ENCODE measurements at regions not wholly inside any gene's neighbourhood (a gene's known extent, or its start where the extent isn't known, plus 50 kb on each side); places are given as distances from the start of the nearest gene placed in this dataset.
A peak's percentile ranks its signal among the peaks of the same experiment; 100 is the strongest.

DNA sequence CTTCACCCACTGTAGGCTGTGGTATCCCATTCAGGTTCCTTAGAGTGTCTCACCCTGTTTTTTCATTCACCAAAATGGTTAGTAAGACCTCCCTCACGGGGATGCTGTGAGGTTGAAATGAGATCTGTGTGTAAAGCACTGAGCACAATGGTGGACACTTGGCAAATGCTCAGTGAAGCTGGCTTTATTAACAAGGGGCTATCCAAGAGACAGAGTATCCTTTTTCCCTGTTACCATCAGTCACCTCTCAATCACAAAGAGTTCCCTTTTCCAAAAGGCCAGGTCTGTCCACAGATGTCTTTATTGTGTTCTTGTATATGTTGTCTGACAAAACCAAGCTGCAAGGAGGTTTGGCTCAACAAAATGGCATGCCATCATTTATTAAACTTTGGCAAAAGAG lies 138.9 kb upstream of the RARB start:
- no peak overlapping the region for H3K4me3 ChIP-seq (ENCODE audit: control insufficient read depth, low read depth, low read length)
- DNase-seq (ENCODE audit: low read depth) = no peak
- TF ChIP-seq, protein P1, sequence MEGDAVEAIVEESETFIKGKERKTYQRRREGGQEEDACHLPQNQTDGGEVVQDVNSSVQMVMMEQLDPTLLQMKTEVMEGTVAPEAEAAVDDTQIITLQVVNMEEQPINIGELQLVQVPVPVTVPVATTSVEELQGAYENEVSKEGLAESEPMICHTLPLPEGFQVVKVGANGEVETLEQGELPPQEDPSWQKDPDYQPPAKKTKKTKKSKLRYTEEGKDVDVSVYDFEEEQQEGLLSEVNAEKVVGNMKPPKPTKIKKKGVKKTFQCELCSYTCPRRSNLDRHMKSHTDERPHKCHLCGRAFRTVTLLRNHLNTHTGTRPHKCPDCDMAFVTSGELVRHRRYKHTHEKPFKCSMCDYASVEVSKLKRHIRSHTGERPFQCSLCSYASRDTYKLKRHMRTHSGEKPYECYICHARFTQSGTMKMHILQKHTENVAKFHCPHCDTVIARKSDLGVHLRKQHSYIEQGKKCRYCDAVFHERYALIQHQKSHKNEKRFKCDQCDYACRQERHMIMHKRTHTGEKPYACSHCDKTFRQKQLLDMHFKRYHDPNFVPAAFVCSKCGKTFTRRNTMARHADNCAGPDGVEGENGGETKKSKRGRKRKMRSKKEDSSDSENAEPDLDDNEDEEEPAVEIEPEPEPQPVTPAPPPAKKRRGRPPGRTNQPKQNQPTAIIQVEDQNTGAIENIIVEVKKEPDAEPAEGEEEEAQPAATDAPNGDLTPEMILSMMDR (conservative IDR thresholded peaks at IDR 0.05; ENCODE audit: control insufficient read depth, insufficient read depth, low read depth, low read length) = no peak

DNA sequence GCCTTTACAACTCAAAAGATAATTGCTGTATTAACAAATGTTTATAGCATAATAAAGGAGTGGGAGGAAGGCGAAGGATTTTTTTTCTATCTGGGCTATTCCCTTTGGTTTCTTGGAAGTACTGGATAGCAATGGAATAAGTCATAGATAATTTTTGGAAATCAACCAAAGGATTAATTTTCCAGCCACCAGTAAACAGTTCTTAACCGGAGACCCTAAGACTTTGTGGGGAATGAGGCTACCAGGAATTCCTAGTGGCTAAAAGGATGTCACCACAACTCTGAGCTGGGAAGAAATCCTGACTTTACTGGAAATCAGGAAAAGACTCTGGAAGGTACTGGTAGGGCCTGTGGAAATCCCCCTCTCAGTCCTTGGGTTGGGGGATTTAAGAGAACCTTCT lies 138.4 kb upstream of the RARB start:
- no peak for DNase-seq (ENCODE audit: low read depth)
- TF ChIP-seq, protein P1 (conservative IDR thresholded peaks at IDR 0.05; ENCODE audit: control insufficient read depth, insufficient read depth, low read depth, low read length) = no peak
- H3K4me3 ChIP-seq (ENCODE audit: control insufficient read depth, low read depth, low read length) = no peak overlapping the region

DNA sequence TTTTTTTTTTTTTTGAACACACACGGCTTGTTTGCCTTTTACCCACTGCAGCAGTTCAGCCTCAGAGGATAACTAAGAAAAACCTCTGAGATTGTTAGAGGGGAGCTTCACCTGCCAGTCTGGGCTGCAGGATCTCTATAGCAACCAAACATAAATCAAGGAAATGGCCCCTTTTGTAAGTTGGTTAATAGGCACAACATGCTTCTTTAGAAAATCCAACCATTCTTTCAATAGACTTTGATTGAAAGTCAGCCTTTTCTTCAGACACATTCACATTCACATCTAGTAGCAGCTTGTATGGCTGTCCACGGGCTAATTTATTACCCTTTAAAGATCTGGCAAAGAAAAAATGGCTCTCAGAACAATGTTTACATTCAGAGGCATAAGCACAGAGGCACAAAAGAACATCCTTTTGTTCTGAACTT lies 136.6 kb upstream of the RARB start:
- TF ChIP-seq, protein P1 (conservative IDR thresholded peaks at IDR 0.05; ENCODE audit: control insufficient read depth, insufficient read depth, low read depth, low read length) = no peak
- H3K4me3 ChIP-seq (ENCODE audit: control insufficient read depth, low read depth, low read length) = no peak overlapping the region
- no peak for DNase-seq (ENCODE audit: low read depth)

DNA sequence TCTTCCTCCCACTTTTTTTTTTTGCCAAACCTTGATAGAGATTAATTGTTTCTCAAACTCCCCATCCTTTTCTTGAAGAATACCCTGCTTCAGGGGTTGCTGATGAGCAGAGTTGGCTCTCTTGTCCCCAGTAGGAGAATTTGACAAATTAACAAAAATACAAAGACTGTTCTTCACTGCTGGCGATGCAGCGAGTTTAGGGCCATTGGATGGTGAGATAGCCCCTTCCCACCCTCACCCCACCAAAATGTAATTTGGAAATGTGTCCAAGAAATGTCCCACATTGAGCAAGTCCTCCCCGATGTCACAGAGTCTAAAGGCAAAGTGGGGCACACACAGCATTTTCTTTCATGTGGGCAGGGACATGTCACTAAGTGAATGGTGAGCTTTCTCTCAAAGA lies 136.0 kb upstream of the RARB start:
- DNase-seq (ENCODE audit: low read depth) = no peak
- TF ChIP-seq, protein P1 (conservative IDR thresholded peaks at IDR 0.05; ENCODE audit: control insufficient read depth, insufficient read depth, low read depth, low read length) = no peak
- H3K4me3 ChIP-seq (ENCODE audit: control insufficient read depth, low read depth, low read length) = no peak overlapping the region

DNA sequence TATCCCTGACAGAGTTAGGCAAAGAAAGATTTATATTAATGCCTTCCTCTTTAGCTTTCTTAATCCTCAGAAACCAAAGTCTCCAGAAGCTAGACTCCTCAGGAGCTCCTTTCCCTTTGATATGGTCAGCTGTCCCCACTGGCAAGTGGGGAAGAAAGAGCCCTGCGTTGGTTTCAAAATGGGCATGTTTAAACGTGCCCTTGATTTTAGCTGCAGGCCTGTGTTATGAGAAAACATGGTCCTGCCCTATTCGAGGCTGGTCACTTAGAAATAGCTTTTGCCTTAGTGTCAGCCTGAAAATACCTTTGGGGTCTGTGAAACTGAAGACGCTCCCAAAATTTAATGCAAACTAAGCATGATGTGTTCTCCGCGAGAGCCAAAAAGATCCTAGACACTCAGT lies 135.5 kb upstream of the RARB start:
- DNase-seq (ENCODE audit: low read depth) = no peak
- no peak overlapping the region for H3K4me3 ChIP-seq (ENCODE audit: control insufficient read depth, low read depth, low read length)
- TF ChIP-seq, protein P1 (conservative IDR thresholded peaks at IDR 0.05; ENCODE audit: control insufficient read depth, insufficient read depth, low read depth, low read length) = no peak

DNA sequence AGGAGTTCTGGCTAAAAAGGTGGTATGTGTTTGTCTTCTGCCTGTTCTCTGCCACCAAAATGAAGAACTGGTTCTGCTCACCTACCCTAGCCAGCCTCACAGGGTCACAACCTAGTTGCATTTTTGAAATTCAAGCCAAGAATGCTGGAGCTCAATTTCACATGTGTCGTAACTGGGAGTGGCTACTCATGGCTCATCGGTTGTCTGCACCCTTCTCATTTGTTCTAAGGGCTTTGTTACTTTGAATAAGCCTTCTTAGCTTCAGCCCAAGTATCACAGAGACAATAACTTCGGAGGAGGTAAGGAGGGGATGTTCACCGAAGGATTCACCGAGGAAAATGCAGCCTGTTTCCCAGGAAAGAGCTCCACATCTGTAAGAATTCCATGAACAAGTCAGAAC lies 134.3 kb upstream of the RARB start:
- peak; percentile 8 for DNase-seq (ENCODE audit: low read depth)
- TF ChIP-seq, protein P1 (conservative IDR thresholded peaks at IDR 0.05; ENCODE audit: control insufficient read depth, insufficient read depth, low read depth, low read length) = no peak
- H3K4me3 ChIP-seq (ENCODE audit: control insufficient read depth, low read depth, low read length) = no peak overlapping the region

DNA sequence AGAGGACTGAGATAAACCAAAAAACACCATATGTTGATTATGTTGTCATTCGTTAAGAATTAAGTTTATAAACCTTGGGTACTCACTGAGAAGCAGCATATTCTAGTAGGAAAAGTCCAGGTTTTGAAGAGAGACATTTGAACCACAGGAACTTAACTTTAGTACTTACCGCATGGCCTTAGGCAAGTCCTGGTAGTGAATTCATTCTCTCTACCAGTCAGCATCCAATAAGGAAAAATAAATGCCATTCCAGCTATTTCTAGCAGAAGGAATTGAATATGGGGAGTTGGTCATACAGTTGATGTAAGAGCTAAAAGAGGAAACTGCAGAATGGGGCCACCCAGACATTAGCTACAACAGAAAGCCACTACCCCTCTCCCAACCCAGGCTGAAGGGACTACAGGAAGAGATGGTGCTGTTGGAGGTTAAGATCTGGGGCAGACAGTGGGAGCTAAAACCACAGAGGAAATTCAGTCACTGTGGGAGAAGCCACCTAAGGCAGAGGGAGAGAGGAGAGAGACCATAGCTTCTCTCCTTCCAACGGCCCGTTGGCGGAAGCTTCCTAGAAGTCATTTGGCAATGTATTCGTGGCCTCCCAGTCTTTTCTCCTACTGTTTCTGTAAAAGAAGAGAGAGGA lies 133.8 kb upstream of the RARB start:
- no peak for DNase-seq (ENCODE audit: low read depth)
- TF ChIP-seq, protein P1 (conservative IDR thresholded peaks at IDR 0.05; ENCODE audit: control insufficient read depth, insufficient read depth, low read depth, low read length) = no peak
- H3K4me3 ChIP-seq (ENCODE audit: control insufficient read depth, low read depth, low read length) = no peak overlapping the region
